ENCODE measurements at regions not wholly inside any gene's neighbourhood (a gene's known extent, or its start where the extent isn't known, plus 50 kb on each side); places are given as distances from the start of the nearest gene placed in this dataset.

GRCh38 chr11:15615398-15616096 lies 500.8 kb downstream of the INSC start:
- DNase-seq, result no peak
- H3K27ac Mint-ChIP-seq, result no peak overlapping the region
- H3K9me3 Mint-ChIP-seq, result peaks cover 0 to 7% (median 0%) of the 10 kb centered on the region in 7 donors
- H3K4me3 Mint-ChIP-seq, result no peak overlapping the region
- no peaks in the 10 kb centered on the region for H3K4me1 Mint-ChIP-seq
- no peaks in the 10 kb centered on the region for H3K36me3 Mint-ChIP-seq
- no peaks in the 10 kb centered on the region for H3K27me3 Mint-ChIP-seq
- ATAC-seq (ENCODE audit: low read depth in 2 of 2), result no peak

- Mint-ChIP-seq H3K27ac (no peak overlapping the region), H3K4me3 (no peak overlapping the region), H3K36me3 (no peaks in the 10 kb centered on the region), H3K27me3 (peaks cover 0 to 8% (median 0%) of the 10 kb centered on the region in 3 donors), H3K9me3 (peaks cover 0 to 10% (median 0%) of the 10 kb centered on the region in 7 donors), H3K4me1 (no peaks in the 10 kb centered on the region)
- no peak for DNase-seq
- no peak for ATAC-seq (ENCODE audit: low read depth in 2 of 2)
Observed at GRCh38 chr11:15616130-15617105, 501.7 kb downstream of the INSC start.

GRCh38 chr11:15617126-15617525 lies 502.4 kb downstream of the INSC start:
- H3K9me3 Mint-ChIP-seq, result peaks cover 0 to 10% (median 0%) of the 10 kb centered on the region in 7 donors
- ATAC-seq (ENCODE audit: low read depth in 2 of 2), result no peak
- H3K4me3 Mint-ChIP-seq, result no peak overlapping the region
- H3K36me3 Mint-ChIP-seq, result no peaks in the 10 kb centered on the region
- H3K4me1 Mint-ChIP-seq, result no peaks in the 10 kb centered on the region
- H3K27me3 Mint-ChIP-seq, result peaks cover 0 to 8% (median 0%) of the 10 kb centered on the region in 3 donors
- no peak overlapping the region for H3K27ac Mint-ChIP-seq
- DNase-seq, result no peak

- Mint-ChIP-seq H3K4me3 (no peak overlapping the region), H3K27ac (no peak overlapping the region), H3K27me3 (peaks cover 0 to 8% (median 0%) of the 10 kb centered on the region in 3 donors), H3K9me3 (peaks cover 0 to 10% (median 0%) of the 10 kb centered on the region in 7 donors), H3K36me3 (no peaks in the 10 kb centered on the region), H3K4me1 (no peaks in the 10 kb centered on the region)
- ATAC-seq (ENCODE audit: low read depth in 2 of 2) (no peak), DNase-seq (no peak)
Observed at GRCh38 chr11:15618583-15619032, 503.9 kb downstream of the INSC start.

- Mint-ChIP-seq H3K27ac (no peak overlapping the region), H3K4me3 (peak overlapping the region in 1 of 8 donors; percentile 6), H3K27me3 (peaks cover 0 to 8% (median 5%) of the 10 kb centered on the region in 3 donors), H3K9me3 (peaks cover 0 to 6% (median 0%) of the 10 kb centered on the region in 7 donors), H3K36me3 (no peaks in the 10 kb centered on the region), H3K4me1 (no peaks in the 10 kb centered on the region)
- ATAC-seq (ENCODE audit: low read depth in 2 of 2) (no peak), DNase-seq (no peak)
Observed at GRCh38 chr11:15621565-15621964, 506.8 kb downstream of the INSC start.

- H3K4me1 Mint-ChIP-seq, result no peaks in the 10 kb centered on the region
- no peak overlapping the region for H3K27ac Mint-ChIP-seq
- H3K36me3 Mint-ChIP-seq, result no peaks in the 10 kb centered on the region
- H3K4me3 Mint-ChIP-seq, result no peak overlapping the region
- H3K9me3 Mint-ChIP-seq, result peaks cover 0 to 6% (median 0%) of the 10 kb centered on the region in 7 donors
- no peak for DNase-seq
- peaks cover 0 to 12% (median 5%) of the 10 kb centered on the region in 3 donors for H3K27me3 Mint-ChIP-seq
- no peak for ATAC-seq (ENCODE audit: low read depth in 2 of 2)
Observed at GRCh38 chr11:15622231-15622890, 507.6 kb downstream of the INSC start.

- peaks cover 0 to 18% (median 5%) of the 10 kb centered on the region in 3 donors for H3K27me3 Mint-ChIP-seq
- H3K36me3 Mint-ChIP-seq, result no peaks in the 10 kb centered on the region
- no peak for DNase-seq
- peaks cover 0 to 3% (median 0%) of the 10 kb centered on the region in 7 donors for H3K9me3 Mint-ChIP-seq
- no peak for ATAC-seq (ENCODE audit: low read depth in 2 of 2)
- H3K27ac Mint-ChIP-seq, result no peak overlapping the region
- H3K4me3 Mint-ChIP-seq, result no peak overlapping the region
- H3K4me1 Mint-ChIP-seq, result no peaks in the 10 kb centered on the region
Observed at GRCh38 chr11:15624701-15625100, 510.0 kb downstream of the INSC start.

GRCh38 chr11:15625691-15626090 lies 511.0 kb downstream of the INSC start:
- Mint-ChIP-seq H3K4me3 (no peak overlapping the region), H3K36me3 (no peaks in the 10 kb centered on the region), H3K9me3 (peaks cover 0 to 3% (median 0%) of the 10 kb centered on the region in 7 donors), H3K27ac (no peak overlapping the region), H3K4me1 (no peaks in the 10 kb centered on the region), H3K27me3 (peaks cover 0 to 18% (median 5%) of the 10 kb centered on the region in 3 donors)
- ATAC-seq (ENCODE audit: low read depth in 2 of 2) (no peak), DNase-seq (no peak)

- no peak overlapping the region for H3K4me3 Mint-ChIP-seq
- ATAC-seq (ENCODE audit: low read depth in 2 of 2), result no peak
- H3K27me3 Mint-ChIP-seq, result peaks cover 0 to 10% (median 7%) of the 10 kb centered on the region in 3 donors
- no peaks in the 10 kb centered on the region for H3K9me3 Mint-ChIP-seq
- H3K36me3 Mint-ChIP-seq, result no peaks in the 10 kb centered on the region
- no peaks in the 10 kb centered on the region for H3K4me1 Mint-ChIP-seq
- H3K27ac Mint-ChIP-seq, result peak overlapping the region in 1 of 6 donors; percentile 5
- DNase-seq, result no peak
Observed at GRCh38 chr11:15627560-15627959, 512.8 kb downstream of the INSC start.

GRCh38 chr11:15629690-15630321 lies 515.1 kb downstream of the INSC start:
- H3K36me3 Mint-ChIP-seq, result no peaks in the 10 kb centered on the region
- H3K4me1 Mint-ChIP-seq, result no peaks in the 10 kb centered on the region
- no peak overlapping the region for H3K4me3 Mint-ChIP-seq
- no peak for DNase-seq
- H3K27me3 Mint-ChIP-seq, result peaks cover 0 to 10% (median 3%) of the 10 kb centered on the region in 3 donors
- H3K9me3 Mint-ChIP-seq, result no peaks in the 10 kb centered on the region
- H3K27ac Mint-ChIP-seq, result no peak overlapping the region
- no peak for ATAC-seq (ENCODE audit: low read depth in 2 of 2)

GRCh38 chr11:15630896-15631295 lies 516.2 kb downstream of the INSC start:
- Mint-ChIP-seq H3K36me3 (no peaks in the 10 kb centered on the region), H3K9me3 (peaks cover 0 to 6% (median 0%) of the 10 kb centered on the region in 7 donors), H3K4me3 (no peak overlapping the region), H3K27ac (no peak overlapping the region), H3K4me1 (no peaks in the 10 kb centered on the region), H3K27me3 (peaks cover 3 to 10% (median 4%) of the 10 kb centered on the region in 3 donors)
- no peak for ATAC-seq (ENCODE audit: low read depth in 2 of 2)
- no peak for DNase-seq

GRCh38 chr11:15635521-15635920 lies 520.8 kb downstream of the INSC start:
- DNase-seq (no peak), ATAC-seq (ENCODE audit: low read depth in 2 of 2) (no peak)
- Mint-ChIP-seq H3K36me3 (no peaks in the 10 kb centered on the region), H3K9me3 (peaks cover 0 to 6% (median 0%) of the 10 kb centered on the region in 7 donors), H3K27ac (no peak overlapping the region), H3K4me1 (no peaks in the 10 kb centered on the region), H3K4me3 (no peak overlapping the region), H3K27me3 (peaks cover 0 to 4% (median 3%) of the 10 kb centered on the region in 3 donors)
